KMS-11 (cell line): ENCODE measurements at regions not wholly inside any gene's neighbourhood (a gene's known extent, or its start where the extent isn't known, plus 50 kb on each side); places are given as distances from the start of the nearest gene placed in this dataset.

ENCODE experiments used
- H2AFZ ChIP-seq: fragments of 200-600 bp; sonication (generic); 2 replicates; pipeline ENCODE4 v1.6.1; 2016; ENCODE audit warnings: antibody characterized with exemption, mixed run types, low read depth
- H3K27ac ChIP-seq: fragments of 200-600 bp; sonication (generic); 2 replicates; pipeline ENCODE4 v1.6.1; 2016; ENCODE audit warnings: mild to moderate bottlenecking, mixed run types
- H3K27me3 ChIP-seq: fragments of 200-600 bp; sonication (generic); 2 replicates; pipeline ENCODE4 v1.6.1; 2017; ENCODE audit warnings: mild to moderate bottlenecking, low read depth, mixed run types, moderate library complexity; ENCODE audit not compliant: insufficient read depth
- H3K36me3 ChIP-seq: fragments of 200-600 bp; sonication (generic); 2 replicates; pipeline ENCODE4 v1.6.1; 2017; ENCODE audit warnings: mild to moderate bottlenecking, mixed run types; ENCODE audit not compliant: insufficient read depth
- H3K4me1 ChIP-seq: fragments of 200-600 bp; sonication (generic); 2 replicates; pipeline ENCODE4 v1.6.1; 2016; ENCODE audit warnings: mild to moderate bottlenecking, low read depth, mixed run types; ENCODE audit not compliant: poor library complexity, severe bottlenecking
- H3K4me2 ChIP-seq: fragments of 200-600 bp; sonication (generic); 2 replicates; pipeline ENCODE4 v1.7.0; 2016; ENCODE audit warnings: mild to moderate bottlenecking, mixed run types
- H3K4me3 ChIP-seq: fragments of 200-600 bp; sonication (generic); IDR thresholded peaks from 2 replicates; pipeline ENCODE4 v1.6.1; 2017; ENCODE audit warnings: low read depth, low read length, mixed read lengths; ENCODE audit not compliant: insufficient read depth
- H3K79me2 ChIP-seq: fragments of 200-600 bp; sonication (generic); 2 replicates; pipeline ENCODE4 v1.6.1; 2016; ENCODE audit warnings: low read depth, mixed run types; ENCODE audit not compliant: insufficient read depth
- H3K9ac ChIP-seq: fragments of 200-600 bp; sonication (generic); 2 replicates; pipeline ENCODE4 v1.6.1; 2016; ENCODE audit warnings: mild to moderate bottlenecking, mixed run types
- H4K20me1 ChIP-seq: fragments of 200-600 bp; sonication (generic); 2 replicates; pipeline ENCODE4 v1.6.1; 2016; ENCODE audit warnings: mild to moderate bottlenecking, mixed run types; ENCODE audit not compliant: insufficient read depth
- CTCF ChIP-seq: fragments of 200-600 bp; sonication (generic); conservative IDR thresholded peaks from 2 replicates; pipeline ENCODE4 v1.6.1; 2017; ENCODE audit warnings: low read depth, mild to moderate bottlenecking, antibody characterized with exemption, low read length, moderate library complexity, mixed read lengths

GRCh38 chr9:15018096-15018637, 107.9 kb upstream of the FREM1 start:
- H4K20me1 ChIP-seq: no peaks in the 10 kb centered on the region
- H3K79me2 ChIP-seq: no peaks in the 10 kb centered on the region
- H3K9ac ChIP-seq: no peak overlapping the region
- no peaks in the 10 kb centered on the region for H3K36me3 ChIP-seq
- no peaks in the 10 kb centered on the region for H3K4me1 ChIP-seq
- no peak overlapping the region for H2AFZ ChIP-seq
- no peaks in the 10 kb centered on the region for H3K27me3 ChIP-seq
- TF ChIP-seq CTCF: no peak
- H3K27ac ChIP-seq: no peak overlapping the region
- no peak overlapping the region for H3K4me2 ChIP-seq
- no peak overlapping the region for H3K4me3 ChIP-seq

- Histone ChIP-seq H3K9ac (no peak overlapping the region), H3K36me3 (no peaks in the 10 kb centered on the region), H2AFZ (no peak overlapping the region), H3K4me2 (no peak overlapping the region), H3K4me3 (no peak overlapping the region), H3K27ac (no peak overlapping the region), H4K20me1 (no peaks in the 10 kb centered on the region), H3K4me1 (no peaks in the 10 kb centered on the region), H3K79me2 (no peaks in the 10 kb centered on the region), H3K27me3 (no peaks in the 10 kb centered on the region)
- no peak for TF ChIP-seq CTCF
Measured at GRCh38 chr9:15010581-15010980, 100.4 kb upstream of the FREM1 start.

- Histone ChIP-seq H3K4me2 (no peak overlapping the region), H3K9ac (no peak overlapping the region), H3K36me3 (no peaks in the 10 kb centered on the region), H4K20me1 (no peaks in the 10 kb centered on the region), H3K27ac (no peak overlapping the region), H3K79me2 (no peaks in the 10 kb centered on the region), H3K4me1 (no peaks in the 10 kb centered on the region), H3K27me3 (no peaks in the 10 kb centered on the region), H2AFZ (no peak overlapping the region), H3K4me3 (no peak overlapping the region)
- TF ChIP-seq CTCF: no peak
Measured at GRCh38 chr9:15007698-15008097, 97.5 kb upstream of the FREM1 start.

DNA sequence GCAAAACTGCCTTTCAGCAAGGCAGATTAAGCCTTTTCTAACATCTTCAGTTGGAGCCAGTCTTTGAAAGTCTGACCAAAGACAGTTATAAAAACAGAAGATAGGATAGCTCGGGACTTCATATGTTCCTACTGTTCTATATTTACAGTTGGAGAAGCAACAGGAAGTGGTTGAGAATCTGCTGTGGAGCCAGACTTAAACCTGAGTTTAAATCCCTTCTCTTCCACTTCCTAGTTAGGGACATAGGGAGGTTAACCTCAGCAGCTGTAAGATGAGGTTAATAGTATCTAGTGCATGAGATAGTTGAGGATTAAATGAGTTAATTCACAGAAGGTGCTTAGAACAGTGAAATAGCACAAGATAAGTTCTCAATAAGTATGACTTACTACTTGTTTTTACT, 84.5 kb upstream of the FREM1 start:
- Histone ChIP-seq H3K9ac (no peak overlapping the region), H3K4me1 (no peaks in the 10 kb centered on the region), H4K20me1 (no peaks in the 10 kb centered on the region), H2AFZ (no peak overlapping the region), H3K27ac (no peak overlapping the region), H3K4me3 (no peak overlapping the region), H3K4me2 (no peak overlapping the region), H3K79me2 (no peaks in the 10 kb centered on the region), H3K27me3 (no peaks in the 10 kb centered on the region), H3K36me3 (no peaks in the 10 kb centered on the region)
- TF ChIP-seq CTCF: no peak
